Breast epithelium (tissue), 4 donors: ENCODE measurements at regions not wholly inside any gene's neighbourhood (a gene's known extent, or its start where the extent isn't known, plus 50 kb on each side); places are given as distances from the start of the nearest gene placed in this dataset.

Experiments
- DNase-seq, 2 donors: peaks; one replicate each; pipeline ENCODE4 v3.0.0-alpha.2; 2019; ENCODE audit warnings: low spot score in 2 of 2
- H3K27ac ChIP-seq, 2 donors: fragments of 200-600 bp; sonication (generic) in 1 of 2; one replicate each; pipeline ENCODE4 v1.5.1; 2016 to 2019; ENCODE audit warnings: mild to moderate bottlenecking in 1 of 2
- H3K27me3 ChIP-seq, 2 donors: fragments of 200-600 bp; sonication (generic) in 1 of 2; one replicate each; pipeline versions ENCODE4 v1.5.1 to v1.6.0; 2017 to 2019; ENCODE audit warnings: control low read depth in 1 of 2, mild to moderate bottlenecking in 1 of 2
- H3K36me3 ChIP-seq: fragments of 200-600 bp; one replicate; pipeline ENCODE4 v1.5.1; 2019
- H3K4me1 ChIP-seq, 2 donors: fragments of 200-600 bp; sonication (generic); one replicate each; pipeline ENCODE4 v1.5.1; 2016 to 2019; ENCODE audit warnings: control low read depth in 1 of 2
- H3K4me3 ChIP-seq, 3 donors: fragments of 200-600 bp; sonication (generic); 1 replicate in 2 of 3; 2 replicates in 1 of 3; pipeline ENCODE4 v1.5.1; 2016 to 2019; ENCODE audit warnings: mild to moderate bottlenecking in 3 of 3, moderate library complexity in 2 of 3
- H3K9me3 ChIP-seq, 2 donors: fragments of 200-600 bp; sonication (generic) in 1 of 2; one replicate each; pipeline ENCODE4 v1.5.1; 2016 to 2019; ENCODE audit warnings: control low read depth in 1 of 2
- POLR2A ChIP-seq: fragments of 450-650 bp; IDR thresholded peaks from one replicate; pipeline ENCODE4 v1.6.1; 2016; ENCODE audit warnings: antibody characterized with exemption, mild to moderate bottlenecking, moderate library complexity
- POLR2AphosphoS5 ChIP-seq, 3 donors: sonication (generic); formaldehyde crosslinking; IDR thresholded peaks; one replicate each; pipeline ENCODE4 v1.6.1; 2017; ENCODE audit warnings: antibody characterized with exemption in 3 of 3
- intact Hi-C: fragments of 100-400 bp; cut with DNase I; formaldehyde crosslinking; loops from one replicate; pipeline ENCODE4 v1.15.1; 2023; ENCODE audit warnings: low total_unique reads
- TF ChIP-seq, protein P1 (sequence below), 3 donors: fragments of 450-650 bp; IDR thresholded peaks; one replicate each; pipeline ENCODE4 v1.5.1; 2016 to 2017; ENCODE audit warnings: antibody characterized with exemption in 3 of 3, mild to moderate bottlenecking in 3 of 3, moderate library complexity in 3 of 3

DNA sequence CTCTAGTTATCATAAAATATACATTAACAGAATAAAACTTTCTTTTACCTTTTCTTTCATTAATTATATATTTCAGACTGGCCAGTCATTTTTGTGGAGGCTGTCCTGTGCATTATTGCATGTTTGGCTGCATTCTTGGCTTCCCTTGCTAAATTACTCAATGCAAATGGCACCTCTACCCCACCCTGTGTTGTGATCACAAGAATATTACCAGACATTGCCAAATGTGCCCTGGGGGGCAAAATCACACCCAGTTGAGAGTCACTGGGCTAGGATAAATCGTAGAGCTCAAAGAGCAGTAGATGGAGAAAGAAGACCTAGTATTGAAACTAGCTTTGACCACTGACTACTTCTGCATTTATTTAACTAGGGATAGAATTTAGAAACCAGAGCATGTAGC is 1257.8 kb upstream of the TENM4 start:
- Histone ChIP-seq H3K4me1 (no peaks in the 10 kb centered on the region), H3K27me3 (no peaks in the 10 kb centered on the region), H3K27ac (no peak overlapping the region), H3K4me3 (no peak overlapping the region), H3K36me3 (no peaks in the 10 kb centered on the region), H3K9me3 (no peaks in the 10 kb centered on the region)
- DNase-seq: no peak
- intact Hi-C loops: no loop called here
- no peak for TF ChIP-seq POLR2A
- TF ChIP-seq POLR2AphosphoS5 (IDR thresholded peaks at IDR 0.05): no peak
- TF ChIP-seq, protein P1, sequence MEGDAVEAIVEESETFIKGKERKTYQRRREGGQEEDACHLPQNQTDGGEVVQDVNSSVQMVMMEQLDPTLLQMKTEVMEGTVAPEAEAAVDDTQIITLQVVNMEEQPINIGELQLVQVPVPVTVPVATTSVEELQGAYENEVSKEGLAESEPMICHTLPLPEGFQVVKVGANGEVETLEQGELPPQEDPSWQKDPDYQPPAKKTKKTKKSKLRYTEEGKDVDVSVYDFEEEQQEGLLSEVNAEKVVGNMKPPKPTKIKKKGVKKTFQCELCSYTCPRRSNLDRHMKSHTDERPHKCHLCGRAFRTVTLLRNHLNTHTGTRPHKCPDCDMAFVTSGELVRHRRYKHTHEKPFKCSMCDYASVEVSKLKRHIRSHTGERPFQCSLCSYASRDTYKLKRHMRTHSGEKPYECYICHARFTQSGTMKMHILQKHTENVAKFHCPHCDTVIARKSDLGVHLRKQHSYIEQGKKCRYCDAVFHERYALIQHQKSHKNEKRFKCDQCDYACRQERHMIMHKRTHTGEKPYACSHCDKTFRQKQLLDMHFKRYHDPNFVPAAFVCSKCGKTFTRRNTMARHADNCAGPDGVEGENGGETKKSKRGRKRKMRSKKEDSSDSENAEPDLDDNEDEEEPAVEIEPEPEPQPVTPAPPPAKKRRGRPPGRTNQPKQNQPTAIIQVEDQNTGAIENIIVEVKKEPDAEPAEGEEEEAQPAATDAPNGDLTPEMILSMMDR (IDR thresholded peaks at IDR 0.05): no peak

DNA sequence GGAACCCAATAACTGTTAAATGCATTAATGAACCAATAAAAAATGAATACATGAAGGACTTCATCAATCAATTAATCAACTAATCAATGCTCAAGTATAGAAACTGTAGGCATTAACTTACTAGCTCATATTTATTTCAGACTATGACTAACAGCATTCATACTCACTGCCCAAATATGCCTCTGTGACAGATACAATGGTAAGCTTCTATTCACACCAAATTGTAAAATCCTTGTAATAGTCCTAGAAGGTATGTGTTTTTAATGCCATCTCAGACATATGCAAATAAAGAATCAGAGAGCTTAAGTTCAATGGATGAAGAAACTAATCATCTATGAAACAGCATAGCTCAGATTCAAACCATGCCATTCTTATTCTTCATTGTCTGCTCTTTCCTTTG is 1253.6 kb upstream of the TENM4 start:
- intact Hi-C loops: no loop called here
- Histone ChIP-seq H3K4me3 (no peak overlapping the region), H3K9me3 (no peaks in the 10 kb centered on the region), H3K4me1 (no peaks in the 10 kb centered on the region), H3K36me3 (no peaks in the 10 kb centered on the region), H3K27ac (no peak overlapping the region), H3K27me3 (no peaks in the 10 kb centered on the region)
- no peak for DNase-seq
- TF ChIP-seq, protein P1 (IDR thresholded peaks at IDR 0.05): no peak
- no peak for TF ChIP-seq POLR2AphosphoS5 (IDR thresholded peaks at IDR 0.05)
- no peak for TF ChIP-seq POLR2A

DNA sequence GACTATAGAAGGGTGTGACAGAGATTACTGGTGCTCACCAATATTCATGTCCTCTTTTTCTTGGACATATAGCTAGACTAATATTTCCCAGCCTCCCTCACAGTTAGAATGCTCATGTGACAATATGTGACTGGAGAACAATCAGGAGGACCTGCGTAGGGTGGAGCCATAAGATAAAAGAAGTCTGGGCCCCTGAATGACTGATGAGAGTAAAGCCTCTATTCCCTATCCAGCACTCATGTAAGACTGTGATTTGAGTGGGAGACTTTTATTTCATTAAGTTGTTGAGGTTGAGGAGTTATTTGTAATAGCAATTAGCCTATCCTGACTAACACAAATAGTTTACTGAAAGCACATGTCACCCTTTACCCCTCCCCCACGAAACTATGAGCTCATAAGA is 1247.1 kb upstream of the TENM4 start:
- Histone ChIP-seq H3K36me3 (no peaks in the 10 kb centered on the region), H3K27ac (no peak overlapping the region), H3K4me1 (no peaks in the 10 kb centered on the region), H3K4me3 (no peak overlapping the region), H3K9me3 (no peaks in the 10 kb centered on the region), H3K27me3 (no peaks in the 10 kb centered on the region)
- no peak for DNase-seq
- no peak for TF ChIP-seq POLR2A
- TF ChIP-seq, protein P1 (IDR thresholded peaks at IDR 0.05): no peak
- no peak for TF ChIP-seq POLR2AphosphoS5 (IDR thresholded peaks at IDR 0.05)
- intact Hi-C loops: no loop called here

DNA sequence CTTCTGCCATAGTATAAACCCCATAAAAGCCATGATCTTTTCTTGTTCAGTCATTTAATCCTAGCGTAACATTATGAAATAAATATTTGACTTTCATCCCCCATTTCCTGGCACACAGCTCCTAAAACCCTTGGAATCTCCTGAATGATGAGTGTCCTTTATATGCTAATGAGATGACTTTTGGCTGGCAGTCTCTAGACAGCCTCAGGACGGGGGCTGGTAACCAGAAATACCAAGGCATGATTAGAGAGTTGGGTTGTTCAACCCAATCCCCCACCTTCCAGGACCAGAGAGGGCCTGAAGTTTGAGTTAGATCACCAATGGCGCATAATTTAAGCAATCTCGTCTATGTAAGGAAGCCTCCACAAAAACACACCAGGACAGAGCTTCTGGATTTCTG is 1246.1 kb upstream of the TENM4 start:
- no peak for DNase-seq
- Histone ChIP-seq H3K9me3 (no peaks in the 10 kb centered on the region), H3K27ac (no peak overlapping the region), H3K4me1 (no peaks in the 10 kb centered on the region), H3K27me3 (no peaks in the 10 kb centered on the region), H3K4me3 (no peak overlapping the region), H3K36me3 (no peaks in the 10 kb centered on the region)
- TF ChIP-seq POLR2AphosphoS5 (IDR thresholded peaks at IDR 0.05): no peak
- TF ChIP-seq, protein P1 (IDR thresholded peaks at IDR 0.05): no peak
- TF ChIP-seq POLR2A: no peak
- intact Hi-C loops: no loop called here

DNA sequence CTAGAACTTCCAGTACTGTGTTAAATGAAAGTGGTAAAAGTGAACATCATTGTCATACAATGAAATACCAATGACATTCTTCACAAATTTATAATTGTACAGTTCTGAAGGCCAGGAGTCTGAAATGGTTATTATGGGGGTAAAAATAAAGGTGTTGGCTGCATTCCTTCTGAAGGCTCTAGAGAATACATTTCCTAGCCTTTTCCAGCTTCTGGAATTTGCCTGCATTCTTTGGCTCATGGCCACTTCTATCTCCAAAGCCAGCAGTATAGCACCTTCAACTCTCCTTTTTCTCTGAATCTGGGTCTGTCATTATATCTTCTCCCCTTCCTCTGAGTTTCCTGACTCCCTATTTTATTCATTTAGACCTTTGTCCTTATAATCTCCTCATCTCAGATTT is 1232.7 kb upstream of the TENM4 start:
- TF ChIP-seq POLR2A (no peak), POLR2AphosphoS5 (IDR thresholded peaks at IDR 0.05) (no peak)
- TF ChIP-seq, protein P1 (IDR thresholded peaks at IDR 0.05): no peak
- H3K4me1 ChIP-seq: no peaks in the 10 kb centered on the region
- intact Hi-C loops: no loop called here
- H3K4me3 ChIP-seq: no peak overlapping the region
- H3K27me3 ChIP-seq: no peaks in the 10 kb centered on the region
- DNase-seq: no peak
- H3K36me3 ChIP-seq: no peaks in the 10 kb centered on the region
- no peak overlapping the region for H3K27ac ChIP-seq
- H3K9me3 ChIP-seq: no peaks in the 10 kb centered on the region
